ENCODE measurements at regions not wholly inside any gene's neighbourhood (a gene's known extent, or its start where the extent isn't known, plus 50 kb on each side); places are given as distances from the start of the nearest gene placed in this dataset.

DNA sequence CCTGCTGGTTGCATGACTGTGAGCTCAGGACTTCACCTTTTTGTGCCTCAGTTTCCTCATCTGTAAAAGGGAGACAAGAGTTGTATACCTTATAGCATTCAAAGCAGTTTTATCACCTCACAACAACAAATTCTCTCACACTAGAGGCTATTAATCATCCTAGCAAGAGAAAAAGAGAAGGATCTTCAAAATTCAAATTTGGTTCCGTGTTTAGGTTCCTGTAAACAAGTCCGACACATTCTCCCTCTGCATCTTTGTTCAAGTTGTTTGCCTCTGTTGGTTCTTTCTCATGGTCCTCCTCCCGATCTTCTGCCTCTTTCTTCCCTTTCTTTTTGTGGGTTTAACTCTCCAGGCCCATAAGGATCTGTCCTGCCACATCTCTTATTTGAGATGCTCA, 218.0 kb downstream of the PIK3R1 start:
- TF ChIP-seq CTCF (IDR thresholded peaks at IDR 0.05; ENCODE audit: low read length) (no peak), EZH2 (IDR thresholded peaks at IDR 0.05; ENCODE audit: borderline replicate concordance, low read length) (no peak)
